HUDEP-2 (cell line): ENCODE measurements at regions not wholly inside any gene's neighbourhood (a gene's known extent, or its start where the extent isn't known, plus 50 kb on each side); places are given as distances from the start of the nearest gene placed in this dataset.

Experiments used
- DNase-seq, 76 experiments: peaks; one replicate each; lab custom pipeline; 2025; ENCODE audit not compliant: unreplicated experiment in 76 of 76; lab: John Stamatoyannopoulos, UW

DNA sequence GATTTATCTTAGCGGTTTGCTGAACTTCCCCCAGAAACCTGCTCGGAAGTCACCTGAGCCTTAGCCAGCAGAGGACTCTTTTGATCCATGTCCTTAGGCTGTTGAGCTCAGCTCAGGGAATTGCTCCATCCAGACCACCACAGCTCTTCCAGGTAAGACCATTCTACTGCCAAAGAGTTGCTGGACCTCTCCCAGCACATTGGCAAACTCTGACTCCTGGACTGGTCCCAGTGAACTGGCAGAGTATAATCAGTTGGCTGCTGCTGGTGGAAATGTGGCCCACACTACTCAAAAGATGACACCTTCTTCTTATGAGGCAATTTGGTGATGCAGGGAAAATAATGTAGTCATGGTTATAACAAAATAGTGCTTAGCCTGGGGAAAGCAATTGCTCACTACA, 308.8 kb upstream of the FIGN start:
- no peak for DNase-seq

DNA sequence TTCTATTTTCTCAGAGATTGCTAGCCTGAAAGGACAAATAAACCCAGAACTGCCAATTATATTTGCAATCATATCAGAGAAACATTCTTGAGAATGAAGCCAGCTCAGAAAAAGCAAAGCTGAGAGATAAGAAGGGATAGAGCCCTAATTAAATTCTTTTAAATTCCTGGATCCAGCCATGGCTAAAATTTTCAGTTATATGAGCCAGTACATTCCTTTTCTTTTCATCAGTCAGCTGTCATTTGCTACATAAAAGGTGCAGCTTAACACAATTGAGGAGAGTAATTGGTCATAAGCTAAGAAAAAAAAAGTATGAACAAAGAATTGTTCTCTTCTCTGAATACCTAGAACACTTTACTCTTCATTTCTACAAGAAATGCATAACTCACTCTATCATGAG, 303.5 kb upstream of the FIGN start:
- DNase-seq, result no peak

DNA sequence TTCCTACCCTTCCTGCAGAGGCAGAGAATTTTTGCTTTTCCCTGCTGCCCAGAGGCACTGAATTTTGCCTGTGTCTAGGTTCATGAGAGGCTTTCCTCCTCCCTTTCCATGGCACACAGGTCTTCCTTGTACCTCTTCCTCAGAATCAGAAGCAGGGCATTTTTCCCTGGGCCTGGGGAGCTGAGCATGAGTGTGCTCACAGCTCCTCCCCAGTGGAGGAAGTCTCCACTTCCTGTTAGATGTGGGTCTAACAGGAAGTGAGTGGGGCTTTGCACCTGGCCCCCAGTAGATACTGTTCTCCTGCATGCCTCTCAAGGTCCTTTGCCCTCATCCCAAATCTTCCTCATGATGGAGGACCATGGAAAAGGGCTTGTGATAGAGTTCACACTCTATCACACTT, 297.2 kb upstream of the FIGN start:
- DNase-seq, result no peak

- DNase-seq, result no peak
Observed at GRCh38 chr2:164030623-164031022, 294.8 kb upstream of the FIGN start.

DNA sequence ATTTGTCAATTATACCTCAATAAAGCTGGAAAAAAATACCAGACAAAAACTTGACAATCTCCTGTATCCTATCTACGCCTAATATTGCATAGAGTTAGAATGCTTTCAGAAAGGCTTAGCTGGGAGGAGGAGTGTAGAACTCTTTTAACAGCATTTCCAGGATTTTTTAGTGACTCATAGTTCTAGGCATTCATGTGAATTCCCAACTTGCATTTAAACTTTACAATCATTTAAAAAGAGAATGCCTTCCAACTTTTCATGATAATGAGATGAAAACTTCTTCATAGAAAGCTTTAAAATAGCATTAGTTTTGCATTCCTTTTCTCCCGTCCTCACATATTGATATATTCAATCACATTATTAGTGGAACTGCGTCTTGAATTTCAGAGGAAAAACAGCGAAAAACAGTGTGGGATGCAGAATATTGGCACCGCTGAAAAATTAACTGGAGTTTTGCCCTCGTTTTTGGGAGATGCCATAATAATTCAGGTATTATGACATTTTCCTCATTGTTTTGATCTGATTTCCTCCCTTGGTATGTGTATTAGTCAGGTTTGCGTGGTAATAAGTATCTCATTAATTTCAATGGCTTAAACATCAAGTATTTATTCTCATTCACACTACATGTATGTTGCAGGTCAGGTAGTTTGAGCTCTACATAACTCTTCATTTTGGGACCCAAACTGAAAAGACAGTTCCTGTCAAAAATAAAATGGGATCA, 293.2 kb upstream of the FIGN start:
- no peak for DNase-seq

GRCh38 chr2:164024396-164024795, 288.6 kb upstream of the FIGN start:
- no peak for DNase-seq

DNA sequence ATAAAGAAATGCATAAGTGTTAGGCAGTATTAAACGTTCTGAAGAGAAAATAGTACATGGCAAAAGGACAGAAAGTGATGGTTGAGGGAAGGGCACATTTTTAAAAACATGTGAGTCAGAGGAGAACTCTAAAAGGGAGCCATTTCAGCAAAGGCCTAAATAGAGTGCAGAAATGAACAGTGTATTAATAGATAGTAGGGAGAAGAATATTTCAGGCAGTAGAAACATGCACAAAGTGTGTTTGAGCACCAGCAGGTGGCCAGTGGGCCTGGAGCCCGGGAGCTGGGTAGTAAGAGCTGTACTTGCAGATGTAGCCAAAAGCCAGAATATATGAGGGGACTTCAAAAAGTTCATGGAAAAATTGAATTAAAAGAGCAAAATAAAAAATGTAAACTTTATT, 288.1 kb upstream of the FIGN start:
- no peak for DNase-seq

DNA sequence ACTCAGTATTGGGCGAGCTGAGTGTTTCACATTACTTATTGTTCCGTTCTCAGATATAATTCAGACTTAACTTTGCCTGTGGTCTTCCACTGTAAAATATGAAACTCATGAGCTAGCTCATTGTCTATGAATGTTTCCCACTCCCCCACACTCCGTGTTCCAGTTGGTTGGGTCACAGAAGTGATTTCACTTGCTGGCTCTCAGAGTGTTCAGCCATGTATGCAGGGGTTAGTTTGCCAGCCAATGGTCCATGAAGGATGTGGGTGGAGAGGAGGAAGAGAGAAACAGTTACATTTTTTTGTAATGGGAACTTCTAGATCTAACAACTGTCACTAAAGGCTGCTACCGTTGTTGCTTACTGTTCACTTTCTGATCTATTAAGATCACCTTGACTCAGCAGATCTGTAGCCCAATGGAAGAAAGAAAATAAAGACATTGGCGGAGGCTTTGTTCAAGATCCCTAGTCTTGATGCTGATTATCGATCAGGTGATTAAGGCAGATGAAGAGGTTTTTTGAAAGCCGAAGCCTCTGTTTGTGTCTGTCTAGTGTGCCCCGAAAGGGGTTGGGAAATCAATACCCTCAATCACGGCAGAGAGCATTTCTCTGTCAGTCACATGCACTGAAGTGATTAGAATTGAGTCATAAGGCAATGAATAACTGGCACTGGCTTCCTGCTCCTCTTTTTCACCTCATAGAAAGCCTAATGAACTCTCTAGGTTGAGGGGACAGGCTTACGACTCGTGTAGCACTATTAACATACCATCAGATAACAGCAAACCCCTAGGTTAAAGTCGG, 279.7 kb upstream of the FIGN start:
- DNase-seq, result no peak

GRCh38 chr2:164014791-164015190, 279.0 kb upstream of the FIGN start:
- no peak for DNase-seq

GRCh38 chr2:164014068-164014731, 278.4 kb upstream of the FIGN start:
- no peak for DNase-seq

- no peak for DNase-seq
Observed at GRCh38 chr2:164012581-164012980, 276.8 kb upstream of the FIGN start.

GRCh38 chr2:164009756-164010337, 274.0 kb upstream of the FIGN start:
- no peak for DNase-seq

DNA sequence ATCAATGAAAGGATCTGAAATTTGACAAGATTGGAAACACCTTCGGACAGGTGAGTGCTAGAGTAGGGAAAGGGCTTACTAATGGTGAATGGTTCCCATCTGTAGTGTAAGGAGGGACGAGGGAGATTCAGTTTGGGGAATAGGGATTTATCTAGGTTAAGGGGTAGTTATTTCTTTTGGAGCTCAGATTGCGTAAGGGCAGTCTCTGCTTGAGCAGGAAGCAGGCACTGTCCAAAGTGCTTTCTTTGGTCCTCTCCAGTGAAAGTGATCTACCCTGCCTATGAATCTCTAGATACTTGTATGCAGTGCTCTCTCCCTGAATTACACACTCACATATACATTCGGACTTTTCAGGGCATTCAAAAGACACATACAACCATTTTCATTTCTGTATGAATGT, 272.9 kb upstream of the FIGN start:
- DNase-seq, result no peak

DNA sequence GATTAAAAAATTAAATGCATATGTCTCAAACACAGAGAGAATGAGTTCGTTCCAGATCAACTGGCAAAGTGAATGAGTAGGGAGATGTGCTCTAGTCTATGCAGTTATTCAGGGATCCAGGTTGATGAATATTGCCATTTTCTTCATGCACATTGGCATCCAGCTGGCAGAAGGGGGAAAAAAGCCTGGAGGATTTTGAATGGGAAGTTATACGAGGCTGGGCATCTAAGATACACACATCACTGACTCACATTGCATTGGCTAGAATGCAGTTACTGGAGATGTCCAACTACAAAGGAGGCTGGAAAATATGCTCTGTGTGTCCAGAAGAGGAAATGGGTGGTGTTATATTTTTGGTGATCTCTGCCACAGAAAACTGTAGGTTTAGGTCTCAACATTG, 270.9 kb upstream of the FIGN start:
- no peak for DNase-seq

GRCh38 chr2:164000176-164000575, 264.4 kb upstream of the FIGN start:
- DNase-seq, result no peak

- DNase-seq, result no peak
Observed at GRCh38 chr2:163997466-163997865, 261.7 kb upstream of the FIGN start.

GRCh38 chr2:163990541-163990940, 254.7 kb upstream of the FIGN start:
- DNase-seq, result no peak

DNA sequence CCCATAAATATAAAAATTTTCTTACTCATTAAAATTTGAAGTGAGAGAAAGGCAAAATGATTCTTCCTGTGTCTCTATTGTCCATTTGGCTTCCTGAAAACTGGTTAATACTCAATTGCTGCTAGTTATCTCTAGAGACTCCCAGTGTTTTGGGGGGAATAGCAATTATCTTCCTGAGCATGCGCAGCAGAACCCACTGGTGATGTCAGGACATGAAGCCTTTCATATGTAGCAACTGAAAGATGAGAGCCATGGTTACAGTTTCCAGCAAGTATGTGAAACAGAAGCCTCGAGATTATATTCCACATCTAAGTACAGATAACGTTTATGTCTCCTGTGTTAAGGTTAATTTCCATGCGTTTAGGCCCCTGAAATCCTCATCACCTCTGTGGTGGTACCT, 254.3 kb upstream of the FIGN start:
- no peak for DNase-seq

GRCh38 chr2:163987175-163987940, 251.6 kb upstream of the FIGN start:
- no peak for DNase-seq

- no peak for DNase-seq
Observed at GRCh38 chr2:163984986-163985385, 249.2 kb upstream of the FIGN start.

DNA sequence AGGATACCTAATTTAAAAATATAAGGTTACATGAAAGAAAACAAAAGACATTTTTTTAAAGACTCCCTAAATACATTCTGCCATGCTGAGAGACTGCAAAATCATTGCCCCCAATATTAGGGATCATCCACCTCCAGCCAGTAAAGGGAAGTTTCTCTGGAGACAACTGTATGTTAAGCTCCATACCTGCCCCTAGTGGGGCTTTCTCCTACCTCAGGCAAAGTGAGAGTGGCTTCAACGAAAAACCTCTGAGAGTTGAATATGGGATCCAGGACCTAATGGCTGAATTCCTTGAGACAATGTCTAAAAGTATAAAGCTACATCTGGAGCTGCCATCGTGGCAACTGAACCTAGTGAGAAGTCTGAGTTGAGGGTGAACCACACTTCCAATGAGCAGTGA, 248.1 kb upstream of the FIGN start:
- no peak for DNase-seq
